Common myeloid progenitor, CD34-positive (primary cell): ENCODE measurements at regions not wholly inside any gene's neighbourhood (a gene's known extent, or its start where the extent isn't known, plus 50 kb on each side); places are given as distances from the start of the nearest gene placed in this dataset.

Experiments used
- CTCF ChIA-PET: fragments of 350-600 bp; sonication (Branson Sonifier 250); formaldehyde crosslinking; loops from one replicate; lab custom pipeline; 2021; ENCODE audit warnings: antibody characterized with exemption; lab: Charles Lee
- POLR2A ChIA-PET: fragments of 350-600 bp; sonication (Branson Sonifier 250); formaldehyde crosslinking; loops from one replicate; lab custom pipeline; 2021; ENCODE audit warnings: antibody characterized with exemption; lab: Charles Lee
- DNase-seq, 3 donors: peaks; one replicate each; pipeline versions ENCODE4 v3.0.0 to v3.0.0-alpha.2; 2013
- H3K27ac ChIP-seq, 2 experiments: 1 replicate in 1 of 2; 2 replicates in 1 of 2; pipeline ENCODE4 v1.7.0; 2013; ENCODE audit warnings: inconsistent platforms in 2 of 2, low read length in 2 of 2, mild to moderate bottlenecking in 2 of 2, low read depth in 1 of 2, moderate library complexity in 1 of 2; ENCODE audit not compliant: severe bottlenecking in 2 of 2, insufficient read depth in 1 of 2, poor library complexity in 1 of 2
- H3K27me3 ChIP-seq, 5 experiments: replicated peaks in 2 of 5; 1 replicate in 3 of 5; 2 replicates in 2 of 5; pipeline versions ENCODE4 v1.6.1 to v1.7.0; 2013; ENCODE audit warnings: low read length in 4 of 5, mild to moderate bottlenecking in 2 of 5, moderate library complexity in 2 of 5, inconsistent platforms in 1 of 5; ENCODE audit not compliant: insufficient read depth in 5 of 5, control insufficient read depth in 4 of 5
- H3K36me3 ChIP-seq, 4 experiments: 1 replicate in 2 of 4; 2 replicates in 2 of 4; pipeline versions ENCODE4 v1.6.1 to v1.7.0; 2013; ENCODE audit warnings: low read length in 3 of 4, control low read depth in 1 of 4, mild to moderate bottlenecking in 1 of 4; ENCODE audit not compliant: control insufficient read depth in 4 of 4, insufficient read depth in 4 of 4
- H3K4me1 ChIP-seq, 4 experiments: 1 replicate in 3 of 4; 2 replicates in 1 of 4; pipeline versions ENCODE4 v1.6.1 to v1.7.1; 2013; ENCODE audit warnings: low read length in 3 of 4, mild to moderate bottlenecking in 3 of 4, control low read depth in 1 of 4, inconsistent platforms in 1 of 4, moderate library complexity in 1 of 4; ENCODE audit not compliant: control insufficient read depth in 4 of 4, insufficient read depth in 4 of 4; ENCODE audit errors: control extremely low read depth in 1 of 4
- H3K4me3 ChIP-seq, 7 experiments: 1 replicate in 4 of 7; 2 replicates in 3 of 7; pipeline versions ENCODE4 v1.5.1 to v1.7.0; 2013; ENCODE audit warnings: mild to moderate bottlenecking in 7 of 7, low read length in 6 of 7, moderate library complexity in 6 of 7, inconsistent platforms in 2 of 7, low read depth in 2 of 7, control low read depth in 1 of 7; ENCODE audit not compliant: insufficient read depth in 4 of 7, control insufficient read depth in 1 of 7; ENCODE audit errors: extremely low read depth in 1 of 7
- H3K9me3 ChIP-seq, 5 experiments: 1 replicate in 4 of 5; 2 replicates in 1 of 5; pipeline versions ENCODE4 v1.6.1 to v1.7.1; 2013; ENCODE audit warnings: low read length in 4 of 5, mild to moderate bottlenecking in 2 of 5, inconsistent platforms in 1 of 5, low read depth in 1 of 5, moderate library complexity in 1 of 5; ENCODE audit not compliant: control insufficient read depth in 4 of 5, insufficient read depth in 2 of 5; ENCODE audit errors: control extremely low read depth in 1 of 5
- WGBS: methylation state at CpG from one replicate; pipeline ENCODE4 v1.1.5; 2013; ENCODE audit not compliant: insufficient coverage; 5-methylcytosine and 5-hydroxymethylcytosine counted together

DNA sequence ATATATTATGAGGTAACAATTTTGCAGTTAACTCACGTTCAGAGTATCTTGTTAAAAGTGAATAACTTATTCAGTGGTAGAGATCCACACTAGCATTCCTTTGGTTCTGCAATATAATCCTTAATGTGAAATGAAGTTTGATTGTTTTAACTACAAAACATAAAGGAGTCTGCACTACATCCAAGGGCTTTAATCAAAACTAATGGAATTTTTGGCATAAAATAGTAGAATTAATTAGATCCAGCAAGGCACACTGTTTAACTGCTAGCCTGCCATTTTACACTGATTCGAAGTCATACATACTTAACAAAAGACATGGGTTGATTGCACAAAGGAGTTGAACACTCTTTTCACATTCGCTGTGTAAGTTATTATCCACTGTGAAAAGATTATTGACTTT lies 263.0 kb upstream of the ROBO2 start:
- no CpG with 5 or more reads among the region's 3 CpGs for WGBS

DNA sequence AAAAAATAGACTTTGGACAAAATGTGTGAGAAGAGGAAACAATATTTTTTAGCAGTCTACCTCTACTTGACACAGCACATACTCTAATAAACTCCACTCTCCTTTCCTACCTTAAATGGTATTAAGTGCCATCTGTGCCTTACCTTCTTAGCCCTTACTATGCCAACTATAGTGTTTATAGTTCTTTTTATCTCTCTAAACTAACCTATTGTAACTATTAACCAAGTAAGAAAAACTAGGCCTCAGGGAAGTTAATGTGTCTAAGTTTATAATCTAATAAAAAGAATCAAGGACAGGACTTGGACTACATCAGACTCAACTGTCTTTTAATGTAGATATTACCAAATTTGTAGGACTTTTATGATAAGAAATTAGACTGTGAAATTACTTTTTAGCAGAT lies 251.7 kb upstream of the ROBO2 start:
- ChIA-PET CTCF (no interaction called here), POLR2A (no interaction called here)
- Histone ChIP-seq H3K4me3 (no peak overlapping the region), H3K9me3 (no peaks in the 10 kb centered on the region), H3K27me3 (no peaks in the 10 kb centered on the region), H3K27ac (no peak overlapping the region), H3K4me1 (no peaks in the 10 kb centered on the region), H3K36me3 (no peaks in the 10 kb centered on the region)
- DNase-seq = no peak

More for the DNA sequence above, 263.0 kb upstream of the ROBO2 start:
- no peak overlapping the region for H3K4me3 ChIP-seq
- DNase-seq = no peak
- H3K27ac ChIP-seq = no peak overlapping the region
- H3K4me1 ChIP-seq = no peaks in the 10 kb centered on the region
- H3K27me3 ChIP-seq = no peaks in the 10 kb centered on the region
- no peaks in the 10 kb centered on the region for H3K36me3 ChIP-seq
- ChIA-PET POLR2A (no interaction called here), CTCF (no interaction called here)
- no peaks in the 10 kb centered on the region for H3K9me3 ChIP-seq

DNA sequence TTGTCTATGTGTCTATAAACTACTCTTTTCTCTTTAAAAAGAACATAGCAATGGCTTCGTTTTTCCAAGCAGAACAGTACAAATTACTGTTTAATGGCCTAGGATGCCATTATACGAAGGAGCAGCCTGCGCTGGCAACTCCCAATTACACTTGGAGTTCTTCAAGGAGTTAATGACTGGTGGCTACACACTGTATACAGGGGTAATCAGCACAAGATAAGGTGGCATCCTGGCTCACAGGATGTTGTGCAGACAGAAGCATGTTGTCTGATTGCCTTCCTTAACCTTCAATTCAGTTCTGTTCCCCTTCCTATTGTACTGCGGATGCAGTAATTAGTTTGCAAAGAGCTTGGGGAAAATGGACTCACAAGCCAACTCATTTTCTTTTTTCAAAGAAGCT lies 250.7 kb upstream of the ROBO2 start:
- Histone ChIP-seq H3K4me1 (no peaks in the 10 kb centered on the region), H3K4me3 (no peak overlapping the region), H3K27ac (no peak overlapping the region), H3K9me3 (no peaks in the 10 kb centered on the region), H3K36me3 (no peaks in the 10 kb centered on the region), H3K27me3 (no peaks in the 10 kb centered on the region)
- CTCF ChIA-PET = no interaction called here
- WGBS = 53% methylated on average over 4 of the region's 4 CpGs
- DNase-seq = no peak
- POLR2A ChIA-PET = no interaction called here

DNA sequence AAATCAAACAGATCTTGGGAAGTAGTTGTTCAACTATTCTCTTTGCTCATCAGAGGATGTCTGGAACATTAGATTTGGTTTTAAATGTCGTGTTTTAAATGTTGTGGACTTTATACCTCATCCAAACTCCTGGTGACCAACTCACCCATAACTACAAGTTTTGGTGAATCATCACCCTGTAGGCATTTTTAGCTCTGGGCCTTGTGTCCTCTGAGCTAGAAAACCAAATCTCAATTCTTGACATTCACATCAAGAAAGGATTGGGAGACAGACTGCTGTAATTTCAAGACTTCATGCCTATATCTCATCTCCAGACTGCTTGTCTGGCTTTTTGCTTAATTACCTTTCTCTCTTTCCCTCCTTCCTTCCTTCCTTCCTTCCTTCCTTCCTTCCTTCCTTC lies 228.5 kb upstream of the ROBO2 start:
- CTCF ChIA-PET = no interaction called here
- POLR2A ChIA-PET = no interaction called here
- Histone ChIP-seq H3K4me1 (no peaks in the 10 kb centered on the region), H3K27me3 (no peaks in the 10 kb centered on the region), H3K4me3 (no peak overlapping the region), H3K27ac (no peak overlapping the region), H3K9me3 (no peaks in the 10 kb centered on the region), H3K36me3 (no peaks in the 10 kb centered on the region)
- WGBS = no CpG with 5 or more reads among the region's 1 CpG
- DNase-seq = no peak

DNA sequence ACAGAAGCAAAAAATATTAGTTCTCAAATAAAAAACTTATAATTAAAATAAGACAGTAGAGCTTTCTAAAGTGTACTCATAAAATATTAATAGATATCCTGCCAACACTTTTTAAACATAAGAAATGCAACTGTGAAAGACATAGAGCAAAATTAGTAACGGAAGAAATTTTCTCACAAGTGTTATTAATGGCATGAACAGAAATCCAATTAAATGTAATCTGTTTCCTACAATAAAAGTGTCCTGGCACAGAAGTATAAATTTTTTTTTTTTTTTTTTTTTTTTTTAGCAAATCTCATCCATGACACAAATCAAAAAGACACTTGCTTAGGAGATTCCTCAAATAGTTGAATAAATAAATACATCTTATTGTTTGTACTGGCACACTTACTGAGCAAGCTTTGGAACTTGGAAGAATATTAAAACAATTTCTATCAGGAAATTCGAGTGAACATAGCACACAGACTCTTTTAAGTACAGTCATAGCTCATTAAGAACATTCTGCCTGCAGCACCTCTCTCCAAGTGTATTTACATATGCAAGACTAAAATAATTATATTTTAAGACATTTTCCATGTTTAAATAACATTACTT lies 227.2 kb upstream of the ROBO2 start:
- Histone ChIP-seq H3K27ac (no peak overlapping the region), H3K36me3 (no peaks in the 10 kb centered on the region), H3K4me1 (no peaks in the 10 kb centered on the region), H3K27me3 (no peaks in the 10 kb centered on the region), H3K4me3 (no peak overlapping the region), H3K9me3 (no peaks in the 10 kb centered on the region)
- WGBS = no CpG with 5 or more reads among the region's 2 CpGs
- ChIA-PET CTCF (no interaction called here), POLR2A (no interaction called here)
- no peak for DNase-seq

DNA sequence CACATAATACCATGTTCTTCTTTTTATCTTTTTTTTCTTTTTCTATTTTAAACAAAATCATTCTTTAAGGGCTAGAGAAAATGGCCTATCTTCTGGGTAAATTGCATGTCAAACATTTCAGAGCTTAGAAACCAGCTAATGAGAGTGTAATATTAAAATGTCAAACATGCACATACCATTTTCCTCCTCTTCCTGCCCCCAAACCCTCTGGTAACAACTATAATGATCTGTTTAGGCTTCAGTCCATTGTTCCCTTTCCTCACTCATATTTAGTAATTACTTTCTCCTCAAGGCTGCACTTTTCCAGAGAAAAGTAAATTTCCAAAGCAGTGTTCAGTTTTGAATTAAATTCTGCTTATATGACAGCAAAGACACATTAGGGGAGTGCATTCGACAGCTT lies 224.3 kb upstream of the ROBO2 start:
- Histone ChIP-seq H3K9me3 (no peaks in the 10 kb centered on the region), H3K4me1 (no peaks in the 10 kb centered on the region), H3K36me3 (no peaks in the 10 kb centered on the region), H3K27me3 (no peaks in the 10 kb centered on the region), H3K27ac (no peak overlapping the region), H3K4me3 (no peak overlapping the region)
- DNase-seq = no peak
- 80% methylated on average over 1 of the region's 1 CpG for WGBS
- ChIA-PET CTCF (no interaction called here), POLR2A (no interaction called here)

DNA sequence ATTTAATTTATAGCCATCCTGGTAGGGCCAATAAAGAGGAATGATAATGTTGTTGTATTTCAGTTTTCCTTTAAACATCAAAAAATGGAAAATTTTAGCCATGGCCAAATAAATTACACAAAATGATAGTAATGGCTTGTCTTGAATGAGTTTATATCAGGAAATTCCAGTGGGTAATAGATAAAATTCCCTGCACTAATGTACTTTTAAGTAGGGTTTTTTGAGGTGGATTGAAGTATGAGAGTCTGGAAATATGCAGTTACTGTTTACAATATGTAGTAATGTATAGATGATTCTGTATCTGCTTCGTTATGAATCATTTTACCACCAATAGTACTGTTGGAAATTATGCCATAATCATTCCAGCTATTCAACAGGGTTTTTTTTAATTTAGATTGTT lies 219.4 kb upstream of the ROBO2 start:
- Histone ChIP-seq H3K27me3 (no peaks in the 10 kb centered on the region), H3K4me1 (no peaks in the 10 kb centered on the region), H3K4me3 (no peak overlapping the region), H3K27ac (no peak overlapping the region), H3K9me3 (no peaks in the 10 kb centered on the region), H3K36me3 (no peaks in the 10 kb centered on the region)
- CTCF ChIA-PET = no interaction called here
- no CpG with 5 or more reads among the region's 1 CpG for WGBS
- DNase-seq = no peak
- POLR2A ChIA-PET = no interaction called here
